ENCODE measurements at regions not wholly inside any gene's neighbourhood (a gene's known extent, or its start where the extent isn't known, plus 50 kb on each side); places are given as distances from the start of the nearest gene placed in this dataset.

- TF ChIP-seq EZH2phosphoT487 (IDR thresholded peaks at IDR 0.05; ENCODE audit: insufficient read depth, low read depth): no peak
- no peak for TF ChIP-seq EZH2 (IDR thresholded peaks at IDR 0.05; ENCODE audit: insufficient read depth, poor library complexity, severe bottlenecking)
Observed at GRCh38 chr6:166779381-166779780, 152.3 kb upstream of the RPS6KA2 start.
